ENCODE measurements at regions not wholly inside any gene's neighbourhood (a gene's known extent, or its start where the extent isn't known, plus 50 kb on each side); places are given as distances from the start of the nearest gene placed in this dataset.

GRCh38 chr4:141565379-141566089, 70.8 kb upstream of the IL15 start:
- no peaks in the 10 kb centered on the region for H3K36me3 ChIP-seq
- H3K4me1 ChIP-seq: no peaks in the 10 kb centered on the region
- no peak overlapping the region for H3K4me2 ChIP-seq
- TF ChIP-seq Cebpa-rat (IDR thresholded peaks at IDR 0.05): no peak
- H3K9ac ChIP-seq: no peak overlapping the region
- H3K27ac ChIP-seq: no peak overlapping the region
- no peaks in the 10 kb centered on the region for H4K20me1 ChIP-seq
- no peak overlapping the region for H3K4me3 ChIP-seq
- H3K9me3 ChIP-seq (replicated peaks in 1 of 11): no peaks in the 10 kb centered on the region
- H3K27me3 ChIP-seq: no peaks in the 10 kb centered on the region

DNA sequence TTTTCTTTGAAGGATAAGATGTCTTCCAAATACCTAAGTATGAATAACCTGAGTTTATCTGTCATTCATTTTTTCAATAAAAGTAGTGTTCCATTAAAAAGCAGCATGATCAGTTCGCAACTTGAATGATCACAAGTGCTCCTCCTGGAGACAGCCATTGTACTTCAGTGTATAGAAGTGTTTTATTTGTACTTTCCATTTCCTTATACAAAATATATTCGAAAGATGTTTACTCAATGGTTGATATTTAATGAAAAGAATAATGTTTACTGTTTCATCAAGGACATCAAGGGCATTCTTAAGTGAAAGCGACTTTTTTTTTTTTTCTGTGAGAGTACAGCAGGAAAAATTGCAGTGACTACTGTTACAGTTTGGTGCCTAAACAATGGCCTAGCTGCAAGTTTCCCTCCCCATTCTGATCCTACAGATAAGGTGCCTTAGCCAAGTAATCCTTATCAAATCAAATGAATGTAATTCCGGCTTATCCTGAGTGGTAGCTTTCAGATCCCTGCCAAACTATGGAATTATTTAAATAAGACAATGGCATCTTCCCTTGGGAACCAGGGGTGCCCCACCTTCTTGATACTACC, 69.0 kb upstream of the IL15 start:
- Histone ChIP-seq H3K9ac (no peak overlapping the region), H3K4me1 (no peaks in the 10 kb centered on the region), H3K27ac (no peak overlapping the region), H3K36me3 (no peaks in the 10 kb centered on the region), H3K4me3 (no peak overlapping the region), H3K4me2 (no peak overlapping the region), H3K9me3 (replicated peaks in 1 of 11) (no peaks in the 10 kb centered on the region), H4K20me1 (no peaks in the 10 kb centered on the region), H3K27me3 (no peaks in the 10 kb centered on the region)
- no peak for TF ChIP-seq Cebpa-rat (IDR thresholded peaks at IDR 0.05)

DNA sequence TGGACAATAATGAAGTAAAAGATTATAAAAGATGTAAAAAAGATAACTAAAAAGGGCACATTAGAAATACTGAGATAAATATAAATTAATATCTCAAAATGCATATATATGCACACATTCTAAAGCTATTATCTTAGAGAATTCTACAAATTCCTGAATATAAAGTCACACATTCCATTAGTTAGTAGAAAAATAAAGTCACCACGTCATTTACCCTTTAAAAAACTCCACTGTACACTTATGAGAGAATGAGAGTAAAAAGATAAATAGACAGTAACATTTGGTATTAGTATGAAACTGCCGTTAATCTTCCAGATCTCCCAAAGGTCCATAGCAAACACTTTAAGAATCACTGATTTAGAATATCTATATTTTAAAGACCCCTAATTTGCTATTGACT, 67.2 kb upstream of the IL15 start:
- H3K4me2 ChIP-seq: no peak overlapping the region
- TF ChIP-seq Cebpa-rat (IDR thresholded peaks at IDR 0.05): no peak
- H4K20me1 ChIP-seq: no peaks in the 10 kb centered on the region
- H3K27ac ChIP-seq: no peak overlapping the region
- H3K9me3 ChIP-seq (replicated peaks in 1 of 11): no peaks in the 10 kb centered on the region
- H3K4me1 ChIP-seq: no peaks in the 10 kb centered on the region
- no peak overlapping the region for H3K4me3 ChIP-seq
- no peaks in the 10 kb centered on the region for H3K27me3 ChIP-seq
- H3K36me3 ChIP-seq: no peaks in the 10 kb centered on the region
- no peak overlapping the region for H3K9ac ChIP-seq

DNA sequence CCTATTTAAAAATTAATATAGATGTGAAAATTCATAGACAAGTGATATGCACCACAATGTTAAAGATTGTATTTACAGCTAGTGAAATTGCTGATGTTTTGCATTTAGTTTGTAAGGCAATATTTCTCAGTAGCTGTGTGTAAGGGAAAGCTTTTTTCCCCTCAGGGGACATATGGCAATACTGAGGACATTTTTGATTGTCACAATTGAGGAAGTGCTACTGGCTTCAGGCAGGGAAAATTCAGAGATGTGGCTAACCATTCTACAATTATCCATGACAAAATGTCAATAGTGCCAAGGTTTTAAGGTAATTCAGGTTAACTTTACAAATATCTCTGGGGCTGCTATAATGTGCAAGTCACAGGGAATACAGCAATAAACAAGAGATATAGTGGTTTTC, 66.1 kb upstream of the IL15 start:
- Histone ChIP-seq H3K4me3 (no peak overlapping the region), H3K4me1 (no peaks in the 10 kb centered on the region)

GRCh38 chr4:141571362-141571761, 65.0 kb upstream of the IL15 start:
- Histone ChIP-seq H3K36me3 (no peaks in the 10 kb centered on the region), H4K20me1 (no peaks in the 10 kb centered on the region), H3K9me3 (replicated peaks in 1 of 11) (no peaks in the 10 kb centered on the region), H3K4me3 (no peak overlapping the region), H3K4me2 (no peak overlapping the region), H3K4me1 (no peaks in the 10 kb centered on the region), H3K27ac (no peak overlapping the region), H3K9ac (no peak overlapping the region), H3K27me3 (no peaks in the 10 kb centered on the region)
- TF ChIP-seq Cebpa-rat (IDR thresholded peaks at IDR 0.05): no peak

More for the DNA sequence above, 66.1 kb upstream of the IL15 start:
- Histone ChIP-seq H4K20me1 (no peaks in the 10 kb centered on the region), H3K27ac (no peak overlapping the region), H3K9ac (no peak overlapping the region), H3K36me3 (no peaks in the 10 kb centered on the region), H3K4me2 (no peak overlapping the region), H3K27me3 (no peaks in the 10 kb centered on the region), H3K9me3 (replicated peaks in 1 of 11) (no peaks in the 10 kb centered on the region)
- TF ChIP-seq Cebpa-rat (IDR thresholded peaks at IDR 0.05): no peak

DNA sequence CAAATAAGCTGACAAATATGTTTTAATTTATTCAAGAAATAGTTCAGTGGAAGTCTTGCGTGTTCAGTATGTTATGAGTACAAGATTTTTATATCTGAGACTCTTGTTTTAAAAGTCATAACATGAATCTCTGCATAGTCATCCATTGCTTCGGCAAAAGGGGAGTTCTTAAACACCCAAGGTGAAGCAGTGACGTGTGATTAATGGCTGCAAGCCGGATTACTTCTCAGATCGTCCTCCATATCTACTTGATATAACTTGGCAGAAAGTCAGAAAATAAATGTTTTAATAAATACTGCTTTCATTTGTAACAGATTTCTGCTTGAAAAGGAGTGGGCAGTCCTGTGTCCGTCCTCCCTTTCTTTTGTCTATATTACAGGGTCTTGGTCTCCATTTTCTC, 64.6 kb upstream of the IL15 start:
- no peak overlapping the region for H3K4me3 ChIP-seq
- H4K20me1 ChIP-seq: no peaks in the 10 kb centered on the region
- no peaks in the 10 kb centered on the region for H3K9me3 ChIP-seq (replicated peaks in 1 of 11)
- H3K36me3 ChIP-seq: no peaks in the 10 kb centered on the region
- H3K27ac ChIP-seq: no peak overlapping the region
- no peak overlapping the region for H3K4me2 ChIP-seq
- H3K9ac ChIP-seq: no peak overlapping the region
- no peak for TF ChIP-seq Cebpa-rat (IDR thresholded peaks at IDR 0.05)
- H3K27me3 ChIP-seq: no peaks in the 10 kb centered on the region
- no peaks in the 10 kb centered on the region for H3K4me1 ChIP-seq

GRCh38 chr4:141573678-141574077, 62.7 kb upstream of the IL15 start:
- Histone ChIP-seq H3K27ac (no peak overlapping the region), H3K9me3 (replicated peaks in 1 of 11) (no peaks in the 10 kb centered on the region), H3K27me3 (no peaks in the 10 kb centered on the region), H3K36me3 (no peaks in the 10 kb centered on the region), H3K4me2 (no peak overlapping the region), H4K20me1 (no peaks in the 10 kb centered on the region), H3K4me1 (no peaks in the 10 kb centered on the region), H3K9ac (no peak overlapping the region), H3K4me3 (no peak overlapping the region)
- no peak for TF ChIP-seq Cebpa-rat (IDR thresholded peaks at IDR 0.05)

DNA sequence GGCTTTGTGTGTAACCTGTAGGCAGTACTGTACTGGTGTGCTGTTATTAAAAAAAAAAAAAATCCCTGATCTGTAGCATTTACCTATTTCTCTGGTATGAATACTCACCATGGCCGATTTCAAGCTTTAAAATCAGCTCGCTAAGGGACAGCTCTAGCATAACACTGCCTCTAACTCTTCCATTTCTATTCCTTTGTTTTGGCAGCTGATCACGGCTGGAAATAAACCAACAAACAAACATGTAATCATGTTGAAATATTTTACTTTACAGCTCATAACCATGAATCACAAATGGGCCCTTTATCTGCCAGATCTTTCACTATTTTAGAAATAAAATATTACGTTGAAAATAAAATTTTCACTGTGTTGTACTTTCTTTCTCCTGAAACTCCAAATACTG, 60.5 kb upstream of the IL15 start:
- H3K4me2 ChIP-seq: no peak overlapping the region
- H3K27ac ChIP-seq: no peak overlapping the region
- H3K4me3 ChIP-seq: no peak overlapping the region
- no peaks in the 10 kb centered on the region for H4K20me1 ChIP-seq
- no peaks in the 10 kb centered on the region for H3K27me3 ChIP-seq
- no peaks in the 10 kb centered on the region; a peak in 1 of 22 replicates for H3K9me3 ChIP-seq (replicated peaks in 1 of 11)
- no peak overlapping the region for H3K9ac ChIP-seq
- TF ChIP-seq Cebpa-rat (IDR thresholded peaks at IDR 0.05): no peak
- H3K4me1 ChIP-seq: no peaks in the 10 kb centered on the region
- no peaks in the 10 kb centered on the region for H3K36me3 ChIP-seq

DNA sequence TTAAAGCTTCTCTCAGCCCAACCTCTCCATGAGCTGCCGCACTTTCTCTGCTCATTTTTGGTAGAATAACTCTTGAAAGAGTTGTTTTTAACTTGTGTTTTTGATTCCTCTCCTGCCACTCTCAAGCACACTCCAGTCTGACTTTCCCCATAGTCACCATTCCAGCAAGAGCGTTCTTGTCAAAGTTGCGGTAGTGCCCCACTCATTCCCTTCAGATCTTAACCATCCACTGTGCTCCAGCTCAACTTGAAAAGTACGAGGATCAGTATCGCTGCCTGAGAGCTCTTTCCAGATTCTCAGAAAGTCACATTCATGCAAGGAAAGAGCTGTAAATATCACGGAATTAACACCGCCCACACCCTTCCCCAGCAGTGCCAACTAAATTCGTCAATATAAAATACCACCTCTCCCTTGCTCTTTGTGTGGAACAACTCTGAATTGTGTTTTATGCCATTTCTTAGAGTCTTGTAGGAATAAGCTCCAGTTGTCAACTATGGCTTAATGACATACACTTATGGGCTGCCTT, 59.7 kb upstream of the IL15 start:
- H3K4me1 ChIP-seq: no peaks in the 10 kb centered on the region
- no peaks in the 10 kb centered on the region for H3K36me3 ChIP-seq
- TF ChIP-seq Cebpa-rat (IDR thresholded peaks at IDR 0.05): no peak
- H3K4me3 ChIP-seq: no peak overlapping the region
- H3K27me3 ChIP-seq: no peaks in the 10 kb centered on the region
- no peaks in the 10 kb centered on the region for H4K20me1 ChIP-seq
- H3K9me3 ChIP-seq (replicated peaks in 1 of 11): no peaks in the 10 kb centered on the region; a peak in 1 of 22 replicates
- no peak overlapping the region for H3K27ac ChIP-seq
- H3K4me2 ChIP-seq: no peak overlapping the region
- H3K9ac ChIP-seq: no peak overlapping the region

GRCh38 chr4:141578451-141578850, 57.9 kb upstream of the IL15 start:
- Histone ChIP-seq H3K4me2 (no peak overlapping the region), H4K20me1 (no peaks in the 10 kb centered on the region), H3K36me3 (no peaks in the 10 kb centered on the region), H3K9ac (no peak overlapping the region), H3K27ac (no peak overlapping the region), H3K27me3 (no peaks in the 10 kb centered on the region), H3K9me3 (replicated peaks in 1 of 11) (peaks cover 0 to under 1% (median 0%) of the 10 kb centered on the region in 11 experiments; a peak in 1 of 22 replicates), H3K4me1 (no peaks in the 10 kb centered on the region), H3K4me3 (no peak overlapping the region)
- TF ChIP-seq Cebpa-rat (IDR thresholded peaks at IDR 0.05): no peak
